ENCODE measurements at regions not wholly inside any gene's neighbourhood (a gene's known extent, or its start where the extent isn't known, plus 50 kb on each side); places are given as distances from the start of the nearest gene placed in this dataset.
"Not testable (repeated sequence)": the region's sequence is repeated elsewhere in the genome, so short reads cannot be mapped to it uniquely, and the experiment has no call there.

GRCh38 chr15:30720825-30721224 is 94.9 kb downstream of the ARHGAP11B start:
- H3K36me3 ChIP-seq (ENCODE audit: control insufficient read depth, insufficient read depth, low read length); H3K9me3 ChIP-seq (ENCODE audit: control insufficient read depth, low read length); DNase-seq; H3K27me3 ChIP-seq (replicated peaks; ENCODE audit: control insufficient read depth, insufficient read depth, low read length, poor library complexity, severe bottlenecking); H3K27ac ChIP-seq (ENCODE audit: insufficient read depth, low read length, poor library complexity, severe bottlenecking); H3K4me1 ChIP-seq (ENCODE audit: control insufficient read depth, insufficient read depth, low read length, poor library complexity, severe bottlenecking); H3K4me3 ChIP-seq (ENCODE audit: insufficient read depth, low read depth, low read length, poor library complexity, severe bottlenecking): not testable (repeated sequence)

- not testable (repeated sequence) for DNase-seq; H3K4me3 ChIP-seq (ENCODE audit: insufficient read depth, low read depth, low read length, poor library complexity, severe bottlenecking); H3K27me3 ChIP-seq (replicated peaks; ENCODE audit: control insufficient read depth, insufficient read depth, low read length, poor library complexity, severe bottlenecking); H3K27ac ChIP-seq (ENCODE audit: insufficient read depth, low read length, poor library complexity, severe bottlenecking); H3K4me1 ChIP-seq (ENCODE audit: control insufficient read depth, insufficient read depth, low read length, poor library complexity, severe bottlenecking); H3K36me3 ChIP-seq (ENCODE audit: control insufficient read depth, insufficient read depth, low read length); H3K9me3 ChIP-seq (ENCODE audit: control insufficient read depth, low read length)
These were observed 95.6 kb downstream of the ARHGAP11B start for GRCh38 chr15:30721529-30721928.

DNA sequence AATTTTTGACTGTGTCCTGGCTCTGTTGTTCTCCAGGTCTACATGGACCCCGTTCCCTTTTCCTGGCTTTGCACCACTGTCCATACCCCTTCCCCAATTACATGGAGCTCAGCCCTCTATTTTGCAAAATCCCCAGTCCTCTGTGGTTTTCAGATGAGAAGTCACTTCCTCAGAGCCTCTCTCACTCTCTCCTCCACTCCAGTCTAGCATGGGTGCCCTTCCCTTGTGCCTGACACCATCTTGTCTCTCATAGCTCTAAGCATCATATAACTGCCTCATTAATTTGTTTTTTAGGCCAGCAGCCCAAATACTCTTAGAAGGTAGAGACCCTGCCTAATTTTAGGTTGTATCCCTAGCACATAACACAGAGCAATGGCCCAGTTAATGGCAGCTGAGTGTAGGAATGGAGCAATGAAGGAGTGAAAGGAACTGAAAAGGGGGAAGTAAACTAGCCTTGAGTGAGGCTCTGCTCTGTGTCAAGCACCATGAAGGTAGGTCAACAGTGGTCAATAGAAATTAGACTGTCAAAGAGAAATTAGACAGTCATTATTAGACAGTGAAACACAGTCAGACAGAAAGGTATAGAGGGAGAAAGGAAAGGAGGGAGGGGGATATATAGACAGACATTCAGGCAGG is 97.7 kb downstream of the ARHGAP11B start:
- H3K27me3 ChIP-seq (replicated peaks; ENCODE audit: control insufficient read depth, insufficient read depth, low read length, poor library complexity, severe bottlenecking); H3K27ac ChIP-seq (ENCODE audit: insufficient read depth, low read length, poor library complexity, severe bottlenecking); DNase-seq; H3K9me3 ChIP-seq (ENCODE audit: control insufficient read depth, low read length); H3K4me1 ChIP-seq (ENCODE audit: control insufficient read depth, insufficient read depth, low read length, poor library complexity, severe bottlenecking); H3K36me3 ChIP-seq (ENCODE audit: control insufficient read depth, insufficient read depth, low read length); H3K4me3 ChIP-seq (ENCODE audit: insufficient read depth, low read depth, low read length, poor library complexity, severe bottlenecking): not testable (repeated sequence)

DNA sequence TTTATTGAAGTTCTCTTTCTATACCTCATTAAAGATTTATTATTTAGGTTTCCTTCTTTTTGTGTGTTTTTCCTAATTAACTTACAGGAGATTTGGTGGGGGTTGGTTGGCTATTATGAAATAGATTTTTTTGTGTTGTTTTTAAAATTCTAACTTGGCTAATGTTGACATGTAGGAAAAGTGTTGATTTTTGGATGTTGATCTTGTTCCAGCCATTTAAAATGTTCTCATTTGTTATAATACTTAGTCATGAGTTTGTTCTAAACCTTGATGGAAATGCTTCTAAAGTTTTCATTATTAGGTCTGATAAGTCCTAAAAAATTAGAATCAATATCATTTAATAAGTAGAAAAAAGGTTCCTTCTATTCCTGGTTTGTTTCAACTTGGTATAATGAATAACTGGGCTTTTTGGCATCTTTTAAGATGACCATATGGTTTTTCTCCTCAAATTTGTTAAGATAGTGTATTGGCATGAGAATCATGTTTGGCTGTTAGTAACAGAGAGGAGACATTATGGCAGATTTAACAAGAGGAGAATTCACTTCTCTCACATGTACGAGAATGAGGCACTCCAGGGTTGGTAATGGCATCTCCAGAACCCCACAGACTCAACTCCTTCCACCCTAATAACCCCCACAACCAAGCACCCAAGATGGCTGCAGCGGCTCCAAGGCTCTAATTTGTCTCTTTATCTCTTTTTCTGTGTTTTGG is 104.1 kb downstream of the ARHGAP11B start:
- not testable (repeated sequence) for H3K27ac ChIP-seq (ENCODE audit: insufficient read depth, low read length, poor library complexity, severe bottlenecking); H3K4me3 ChIP-seq (ENCODE audit: insufficient read depth, low read depth, low read length, poor library complexity, severe bottlenecking); H3K36me3 ChIP-seq (ENCODE audit: control insufficient read depth, insufficient read depth, low read length); H3K4me1 ChIP-seq (ENCODE audit: control insufficient read depth, insufficient read depth, low read length, poor library complexity, severe bottlenecking); H3K27me3 ChIP-seq (replicated peaks; ENCODE audit: control insufficient read depth, insufficient read depth, low read length, poor library complexity, severe bottlenecking); DNase-seq; H3K9me3 ChIP-seq (ENCODE audit: control insufficient read depth, low read length)

- H3K27me3 ChIP-seq (replicated peaks; ENCODE audit: control insufficient read depth, insufficient read depth, low read length, poor library complexity, severe bottlenecking); DNase-seq; H3K4me1 ChIP-seq (ENCODE audit: control insufficient read depth, insufficient read depth, low read length, poor library complexity, severe bottlenecking); H3K27ac ChIP-seq (ENCODE audit: insufficient read depth, low read length, poor library complexity, severe bottlenecking); H3K4me3 ChIP-seq (ENCODE audit: insufficient read depth, low read depth, low read length, poor library complexity, severe bottlenecking); H3K36me3 ChIP-seq (ENCODE audit: control insufficient read depth, insufficient read depth, low read length); H3K9me3 ChIP-seq (ENCODE audit: control insufficient read depth, low read length): not testable (repeated sequence)
These were observed 104.7 kb downstream of the ARHGAP11B start for GRCh38 chr15:30730633-30731032.

DNA sequence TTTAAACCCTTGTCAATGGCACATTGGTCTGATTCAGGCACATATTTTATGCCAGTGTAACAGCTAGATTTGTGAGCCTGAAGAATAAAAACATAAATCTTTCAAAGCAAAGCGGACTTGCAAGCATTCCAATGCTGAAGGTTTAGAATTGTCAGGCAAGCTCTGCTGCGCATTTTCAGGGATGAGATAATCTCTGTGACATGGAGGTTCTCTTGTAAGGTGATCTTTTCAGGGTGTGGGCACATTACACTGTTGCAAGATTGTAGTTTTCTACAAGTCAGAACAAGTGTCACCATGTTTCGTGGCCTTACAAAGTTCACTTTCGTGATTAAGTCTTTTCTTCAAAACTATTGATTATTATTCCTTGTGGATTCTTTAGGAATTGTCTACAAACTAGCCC is 106.2 kb downstream of the ARHGAP11B start:
- H3K36me3 ChIP-seq (ENCODE audit: control insufficient read depth, insufficient read depth, low read length); H3K27me3 ChIP-seq (replicated peaks; ENCODE audit: control insufficient read depth, insufficient read depth, low read length, poor library complexity, severe bottlenecking); H3K27ac ChIP-seq (ENCODE audit: insufficient read depth, low read length, poor library complexity, severe bottlenecking); DNase-seq; H3K4me3 ChIP-seq (ENCODE audit: insufficient read depth, low read depth, low read length, poor library complexity, severe bottlenecking); H3K9me3 ChIP-seq (ENCODE audit: control insufficient read depth, low read length); H3K4me1 ChIP-seq (ENCODE audit: control insufficient read depth, insufficient read depth, low read length, poor library complexity, severe bottlenecking): not testable (repeated sequence)

GRCh38 chr15:30735884-30736564 is 110.1 kb downstream of the ARHGAP11B start:
- not testable (repeated sequence) for H3K4me1 ChIP-seq (ENCODE audit: control insufficient read depth, insufficient read depth, low read length, poor library complexity, severe bottlenecking); H3K4me3 ChIP-seq (ENCODE audit: insufficient read depth, low read depth, low read length, poor library complexity, severe bottlenecking); H3K27ac ChIP-seq (ENCODE audit: insufficient read depth, low read length, poor library complexity, severe bottlenecking)

GRCh38 chr15:30742796-30743195 is 116.9 kb downstream of the ARHGAP11B start:
- H3K9me3 ChIP-seq (ENCODE audit: control insufficient read depth, low read length); H3K27ac ChIP-seq (ENCODE audit: insufficient read depth, low read length, poor library complexity, severe bottlenecking); H3K36me3 ChIP-seq (ENCODE audit: control insufficient read depth, insufficient read depth, low read length); H3K4me1 ChIP-seq (ENCODE audit: control insufficient read depth, insufficient read depth, low read length, poor library complexity, severe bottlenecking); H3K27me3 ChIP-seq (replicated peaks; ENCODE audit: control insufficient read depth, insufficient read depth, low read length, poor library complexity, severe bottlenecking); H3K4me3 ChIP-seq (ENCODE audit: insufficient read depth, low read depth, low read length, poor library complexity, severe bottlenecking); DNase-seq: not testable (repeated sequence)

More at GRCh38 chr15:30735884-30736564, 110.1 kb downstream of the ARHGAP11B start:
- not testable (repeated sequence) for H3K9me3 ChIP-seq (ENCODE audit: control insufficient read depth, low read length); H3K36me3 ChIP-seq (ENCODE audit: control insufficient read depth, insufficient read depth, low read length); DNase-seq; H3K27me3 ChIP-seq (replicated peaks; ENCODE audit: control insufficient read depth, insufficient read depth, low read length, poor library complexity, severe bottlenecking)

DNA sequence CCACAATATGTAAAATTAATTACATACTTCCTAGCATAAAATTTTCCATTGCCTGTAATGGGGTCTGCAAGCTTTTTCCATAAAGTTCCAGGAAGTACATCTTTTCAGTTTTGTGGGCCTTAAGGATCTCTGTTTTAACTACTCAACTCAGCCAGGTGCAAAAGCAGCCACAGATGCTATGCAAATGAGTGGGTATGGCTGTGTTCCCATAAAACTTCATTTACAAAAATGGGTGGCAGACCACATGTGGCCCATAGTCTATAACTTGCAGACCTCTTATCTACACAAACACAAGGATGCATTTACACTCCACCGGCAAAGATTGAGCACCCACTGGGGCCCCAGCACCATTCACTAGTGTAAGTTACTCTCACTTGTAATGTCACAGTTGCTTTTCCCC is 123.1 kb downstream of the ARHGAP11B start:
- H3K27ac ChIP-seq (ENCODE audit: insufficient read depth, low read length, poor library complexity, severe bottlenecking); H3K4me1 ChIP-seq (ENCODE audit: control insufficient read depth, insufficient read depth, low read length, poor library complexity, severe bottlenecking); H3K27me3 ChIP-seq (replicated peaks; ENCODE audit: control insufficient read depth, insufficient read depth, low read length, poor library complexity, severe bottlenecking); DNase-seq; H3K4me3 ChIP-seq (ENCODE audit: insufficient read depth, low read depth, low read length, poor library complexity, severe bottlenecking); H3K36me3 ChIP-seq (ENCODE audit: control insufficient read depth, insufficient read depth, low read length); H3K9me3 ChIP-seq (ENCODE audit: control insufficient read depth, low read length): not testable (repeated sequence)

- H3K9me3 ChIP-seq (ENCODE audit: control insufficient read depth, low read length); H3K27me3 ChIP-seq (replicated peaks; ENCODE audit: control insufficient read depth, insufficient read depth, low read length, poor library complexity, severe bottlenecking); H3K4me3 ChIP-seq (ENCODE audit: insufficient read depth, low read depth, low read length, poor library complexity, severe bottlenecking); H3K27ac ChIP-seq (ENCODE audit: insufficient read depth, low read length, poor library complexity, severe bottlenecking); H3K4me1 ChIP-seq (ENCODE audit: control insufficient read depth, insufficient read depth, low read length, poor library complexity, severe bottlenecking); H3K36me3 ChIP-seq (ENCODE audit: control insufficient read depth, insufficient read depth, low read length): not testable (repeated sequence)
- DNase-seq: peak; percentile 36 to 63 (median 44)
These were observed 129.2 kb downstream of the ARHGAP11B start for GRCh38 chr15:30755036-30755687.
